ENCODE measurements at regions not wholly inside any gene's neighbourhood (a gene's known extent, or its start where the extent isn't known, plus 50 kb on each side); places are given as distances from the start of the nearest gene placed in this dataset.

DNA sequence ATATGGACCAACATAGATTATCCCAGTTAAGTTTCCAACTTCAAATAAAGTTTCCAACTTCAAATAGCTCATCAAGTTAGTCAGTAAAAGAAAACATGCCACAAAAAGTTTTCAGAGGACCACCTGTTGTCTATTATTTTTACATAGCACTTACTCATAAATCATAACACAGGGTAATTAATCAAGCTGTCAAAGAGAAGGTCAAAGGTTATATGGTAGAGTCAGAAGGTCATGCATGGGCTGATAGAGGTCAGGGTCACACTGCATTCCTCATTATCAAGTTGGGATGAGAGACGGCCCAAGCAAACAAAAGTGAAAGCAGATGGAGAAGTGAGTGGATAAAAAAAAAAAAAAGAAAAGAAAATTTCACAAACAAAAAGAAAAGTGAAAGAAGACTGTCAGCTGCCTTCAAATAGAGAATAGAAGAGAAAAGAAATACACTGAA is 145.5 kb upstream of the POU5F2 start:
- no peak overlapping the region for H3K27ac ChIP-seq (replicated peaks; ENCODE audit: low read length)
- no peak overlapping the region for H2BK12ac ChIP-seq (ENCODE audit: low read length)
- H2BK120ac ChIP-seq (ENCODE audit: low read depth, low read length), result no peak overlapping the region
- no peak overlapping the region for H3K4ac ChIP-seq (ENCODE audit: low read length)
- no peak overlapping the region for H2BK5ac ChIP-seq (ENCODE audit: low read length)
- H2BK15ac ChIP-seq (ENCODE audit: low read length), result no peak overlapping the region
- peaks cover 5 to 84% of the 10 kb centered on the region in 2 donors for H3K4me1 ChIP-seq (ENCODE audit: control insufficient read depth in 2 of 2, insufficient read depth in 1 of 2, low read depth in 1 of 2, low read length in 2 of 2)
- no peak overlapping the region for H4K91ac ChIP-seq (ENCODE audit: low read depth, low read length, poor library complexity)
- no peak overlapping the region for H2AFZ ChIP-seq (ENCODE audit: low read length)
- H3K9ac ChIP-seq (ENCODE audit: low read depth, low read length, poor library complexity), result no peak overlapping the region
- DNase-seq (ENCODE audit: low spot score), result no peak
- no peak overlapping the region for H3K4me3 ChIP-seq (ENCODE audit: low read length in 2 of 2)
- no peak overlapping the region for H3K4me2 ChIP-seq (ENCODE audit: insufficient read depth, low read length, poor library complexity, severe bottlenecking)
- H2AK5ac ChIP-seq (ENCODE audit: low read depth, low read length), result no peak overlapping the region
- H3K23ac ChIP-seq (ENCODE audit: low read depth, low read length, poor library complexity), result no peak overlapping the region
- H3K27me3 ChIP-seq (ENCODE audit: control insufficient read depth in 3 of 3, insufficient read depth in 3 of 3, low read depth in 1 of 3, low read length in 3 of 3), result no peaks in the 10 kb centered on the region
- H4K8ac ChIP-seq (ENCODE audit: low read depth, low read length), result no peak overlapping the region
- no peaks in the 10 kb centered on the region for H3K36me3 ChIP-seq (replicated peaks in 1 of 2; ENCODE audit: control insufficient read depth in 2 of 2, insufficient read depth in 2 of 2, low read length in 2 of 2)
- H3K9me3 ChIP-seq (replicated peaks in 1 of 2; ENCODE audit: control insufficient read depth in 2 of 2, insufficient read depth in 1 of 2, low read depth in 1 of 2, low read length in 2 of 2), result no peaks in the 10 kb centered on the region
- H3K79me1 ChIP-seq (ENCODE audit: low read depth, low read length), result no peaks in the 10 kb centered on the region
- no peak overlapping the region for H3K18ac ChIP-seq (ENCODE audit: low read length)
- WGBS, 2 donors (ENCODE audit: extremely low coverage in 2 of 2, insufficient read length in 2 of 2, insufficient replicate concordance in 1 of 2), result no CpG with 5 or more reads among the region's 1 CpG
- H3K14ac ChIP-seq (ENCODE audit: low read length), result no peak overlapping the region

DNA sequence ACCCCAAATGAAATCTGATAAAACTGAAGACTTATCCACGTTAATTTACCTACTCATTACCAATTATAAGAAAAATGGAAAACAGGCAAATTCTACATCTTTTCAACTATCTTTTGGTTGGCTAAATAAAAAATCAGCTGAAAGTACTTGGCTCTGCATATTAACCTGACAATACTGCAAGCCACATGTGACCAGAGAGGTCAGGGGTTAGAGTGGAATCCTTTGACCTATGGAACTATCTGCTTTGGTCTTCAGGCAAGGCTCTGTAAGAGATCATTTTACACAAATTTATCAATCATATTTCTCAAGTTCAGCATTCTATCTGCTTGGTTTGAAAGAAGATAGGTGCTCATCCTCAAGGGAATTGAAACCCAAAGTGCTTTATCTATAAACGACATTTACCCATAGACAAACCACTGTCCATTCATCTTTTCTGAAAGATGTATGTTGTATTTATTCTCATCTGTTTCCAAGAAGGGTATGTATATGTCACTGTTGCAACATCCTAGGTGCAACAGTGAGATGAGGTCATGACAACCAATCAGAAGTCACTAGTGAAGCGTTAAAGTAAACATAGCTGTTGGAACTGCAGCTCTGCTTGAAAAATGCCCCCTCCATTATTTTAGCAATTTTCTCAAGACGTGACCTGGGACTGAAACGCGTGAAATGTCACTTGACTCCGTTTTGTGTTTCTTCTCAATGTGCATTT is 144.9 kb upstream of the POU5F2 start:
- Histone ChIP-seq H2BK15ac (ENCODE audit: low read length) (no peak overlapping the region), H4K91ac (ENCODE audit: low read depth, low read length, poor library complexity) (no peak overlapping the region), H2AK5ac (ENCODE audit: low read depth, low read length) (no peak overlapping the region), H3K79me1 (ENCODE audit: low read depth, low read length) (no peaks in the 10 kb centered on the region), H3K27ac (replicated peaks; ENCODE audit: low read length) (no peak overlapping the region), H3K9ac (ENCODE audit: low read depth, low read length, poor library complexity) (no peak overlapping the region), H3K4ac (ENCODE audit: low read length) (no peak overlapping the region), H2BK12ac (ENCODE audit: low read length) (no peak overlapping the region), H3K4me2 (ENCODE audit: insufficient read depth, low read length, poor library complexity, severe bottlenecking) (no peak overlapping the region), H3K23ac (ENCODE audit: low read depth, low read length, poor library complexity) (no peak overlapping the region), H2BK5ac (ENCODE audit: low read length) (no peak overlapping the region), H3K4me1 (ENCODE audit: control insufficient read depth in 2 of 2, insufficient read depth in 1 of 2, low read depth in 1 of 2, low read length in 2 of 2) (peaks cover 5 to 83% of the 10 kb centered on the region in 2 donors), H3K9me3 (replicated peaks in 1 of 2; ENCODE audit: control insufficient read depth in 2 of 2, insufficient read depth in 1 of 2, low read depth in 1 of 2, low read length in 2 of 2) (no peaks in the 10 kb centered on the region), H2AFZ (ENCODE audit: low read length) (no peak overlapping the region), H3K14ac (ENCODE audit: low read length) (no peak overlapping the region), H4K8ac (ENCODE audit: low read depth, low read length) (no peak overlapping the region), H3K27me3 (ENCODE audit: control insufficient read depth in 3 of 3, insufficient read depth in 3 of 3, low read depth in 1 of 3, low read length in 3 of 3) (no peaks in the 10 kb centered on the region), H2BK120ac (ENCODE audit: low read depth, low read length) (no peak overlapping the region), H3K18ac (ENCODE audit: low read length) (no peak overlapping the region), H3K4me3 (ENCODE audit: low read length in 2 of 2) (no peak overlapping the region), H3K36me3 (replicated peaks in 1 of 2; ENCODE audit: control insufficient read depth in 2 of 2, insufficient read depth in 2 of 2, low read length in 2 of 2) (no peaks in the 10 kb centered on the region)
- no peak for DNase-seq (ENCODE audit: low spot score)
- no CpG with 5 or more reads among the region's 7 CpGs for WGBS, 2 donors (ENCODE audit: extremely low coverage in 2 of 2, insufficient read length in 2 of 2, insufficient replicate concordance in 1 of 2)

DNA sequence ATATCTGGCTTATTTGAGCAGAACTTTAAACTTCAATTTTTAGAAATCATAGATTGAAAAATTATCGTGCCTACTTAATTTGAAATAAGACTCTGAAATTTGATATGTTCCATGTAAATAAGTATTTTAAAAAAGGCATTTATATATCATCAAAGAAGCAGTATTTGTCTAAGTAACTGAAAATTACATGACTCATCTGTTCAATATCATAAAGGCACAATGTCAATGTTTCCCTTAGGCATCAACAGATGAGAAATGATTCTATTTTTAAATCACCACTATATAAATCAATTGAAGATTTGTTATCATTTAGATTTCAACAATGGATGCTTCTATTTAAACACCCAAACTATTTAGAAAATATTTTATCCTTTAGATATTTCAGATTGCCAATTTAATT is 142.9 kb upstream of the POU5F2 start:
- Histone ChIP-seq H2BK12ac (ENCODE audit: low read length) (no peak overlapping the region), H3K18ac (ENCODE audit: low read length) (no peak overlapping the region), H2BK15ac (ENCODE audit: low read length) (no peak overlapping the region), H3K4me2 (ENCODE audit: insufficient read depth, low read length, poor library complexity, severe bottlenecking) (no peak overlapping the region), H2AK5ac (ENCODE audit: low read depth, low read length) (no peak overlapping the region), H3K9ac (ENCODE audit: low read depth, low read length, poor library complexity) (no peak overlapping the region), H3K27me3 (ENCODE audit: control insufficient read depth in 3 of 3, insufficient read depth in 3 of 3, low read depth in 1 of 3, low read length in 3 of 3) (no peaks in the 10 kb centered on the region), H3K4me1 (ENCODE audit: control insufficient read depth in 2 of 2, insufficient read depth in 1 of 2, low read depth in 1 of 2, low read length in 2 of 2) (peaks cover 3 to 66% of the 10 kb centered on the region in 2 donors), H3K79me1 (ENCODE audit: low read depth, low read length) (no peaks in the 10 kb centered on the region), H2BK120ac (ENCODE audit: low read depth, low read length) (no peak overlapping the region), H3K23ac (ENCODE audit: low read depth, low read length, poor library complexity) (no peak overlapping the region), H4K91ac (ENCODE audit: low read depth, low read length, poor library complexity) (no peak overlapping the region), H4K8ac (ENCODE audit: low read depth, low read length) (no peak overlapping the region), H3K4me3 (ENCODE audit: low read length in 2 of 2) (no peak overlapping the region), H2AFZ (ENCODE audit: low read length) (no peak overlapping the region), H3K9me3 (replicated peaks in 1 of 2; ENCODE audit: control insufficient read depth in 2 of 2, insufficient read depth in 1 of 2, low read depth in 1 of 2, low read length in 2 of 2) (peaks cover 0 to 3% of the 10 kb centered on the region in 2 donors), H3K14ac (ENCODE audit: low read length) (no peak overlapping the region), H2BK5ac (ENCODE audit: low read length) (no peak overlapping the region), H3K4ac (ENCODE audit: low read length) (no peak overlapping the region), H3K36me3 (replicated peaks in 1 of 2; ENCODE audit: control insufficient read depth in 2 of 2, insufficient read depth in 2 of 2, low read length in 2 of 2) (no peaks in the 10 kb centered on the region), H3K27ac (replicated peaks; ENCODE audit: low read length) (no peak overlapping the region)
- DNase-seq (ENCODE audit: low spot score), result no peak
- WGBS, 2 donors (ENCODE audit: extremely low coverage in 2 of 2, insufficient read length in 2 of 2, insufficient replicate concordance in 1 of 2), result no CpG with 5 or more reads among the region's 1 CpG

DNA sequence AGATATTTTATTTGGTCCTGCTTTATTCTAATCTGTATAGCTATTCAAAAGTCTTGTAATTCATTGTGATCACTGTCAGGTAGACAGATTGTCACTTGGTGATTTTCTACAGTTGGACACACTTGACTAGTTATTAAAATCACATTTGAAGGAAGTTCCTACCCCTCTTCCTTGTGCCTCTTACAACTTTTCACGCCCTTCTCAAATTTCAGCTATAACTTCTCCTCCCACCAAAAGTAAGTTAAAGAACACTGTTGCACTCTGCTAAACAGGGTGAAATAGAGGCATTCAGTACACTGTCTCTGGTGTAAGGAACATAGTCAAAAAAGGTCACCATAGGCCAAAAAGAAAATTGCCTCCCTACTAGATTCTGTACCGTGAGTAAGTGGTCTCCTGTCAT is 142.1 kb upstream of the POU5F2 start:
- no peak overlapping the region for H3K4ac ChIP-seq (ENCODE audit: low read length)
- no peak overlapping the region for H2BK12ac ChIP-seq (ENCODE audit: low read length)
- no peak overlapping the region for H3K14ac ChIP-seq (ENCODE audit: low read length)
- H3K4me3 ChIP-seq (ENCODE audit: low read length in 2 of 2), result no peak overlapping the region
- no CpG with 5 or more reads among the region's 2 CpGs for WGBS, 2 donors (ENCODE audit: extremely low coverage in 2 of 2, insufficient read length in 2 of 2, insufficient replicate concordance in 1 of 2)
- no peak for DNase-seq (ENCODE audit: low spot score)
- no peaks in the 10 kb centered on the region for H3K36me3 ChIP-seq (replicated peaks in 1 of 2; ENCODE audit: control insufficient read depth in 2 of 2, insufficient read depth in 2 of 2, low read length in 2 of 2)
- H3K18ac ChIP-seq (ENCODE audit: low read length), result no peak overlapping the region
- H2BK120ac ChIP-seq (ENCODE audit: low read depth, low read length), result no peak overlapping the region
- no peak overlapping the region for H2BK5ac ChIP-seq (ENCODE audit: low read length)
- H3K4me1 ChIP-seq (ENCODE audit: control insufficient read depth in 2 of 2, insufficient read depth in 1 of 2, low read depth in 1 of 2, low read length in 2 of 2), result peaks cover 3 to 62% of the 10 kb centered on the region in 2 donors
- H2AK5ac ChIP-seq (ENCODE audit: low read depth, low read length), result no peak overlapping the region
- H4K8ac ChIP-seq (ENCODE audit: low read depth, low read length), result no peak overlapping the region
- no peak overlapping the region for H3K23ac ChIP-seq (ENCODE audit: low read depth, low read length, poor library complexity)
- no peak overlapping the region for H3K9ac ChIP-seq (ENCODE audit: low read depth, low read length, poor library complexity)
- no peak overlapping the region for H3K27ac ChIP-seq (replicated peaks; ENCODE audit: low read length)
- no peak overlapping the region for H3K4me2 ChIP-seq (ENCODE audit: insufficient read depth, low read length, poor library complexity, severe bottlenecking)
- H3K79me1 ChIP-seq (ENCODE audit: low read depth, low read length), result no peaks in the 10 kb centered on the region
- no peaks in the 10 kb centered on the region for H3K27me3 ChIP-seq (ENCODE audit: control insufficient read depth in 3 of 3, insufficient read depth in 3 of 3, low read depth in 1 of 3, low read length in 3 of 3)
- no peak overlapping the region for H2AFZ ChIP-seq (ENCODE audit: low read length)
- H2BK15ac ChIP-seq (ENCODE audit: low read length), result no peak overlapping the region
- H3K9me3 ChIP-seq (replicated peaks in 1 of 2; ENCODE audit: control insufficient read depth in 2 of 2, insufficient read depth in 1 of 2, low read depth in 1 of 2, low read length in 2 of 2), result peaks cover 0 to 3% of the 10 kb centered on the region in 2 donors
- no peak overlapping the region for H4K91ac ChIP-seq (ENCODE audit: low read depth, low read length, poor library complexity)

Data from neuronal stem cell (in vitro differentiated cells).